ENCODE measurements at regions not wholly inside any gene's neighbourhood (a gene's known extent, or its start where the extent isn't known, plus 50 kb on each side); places are given as distances from the start of the nearest gene placed in this dataset.

- TF ChIP-seq POLR2AphosphoS5 (IDR thresholded peaks at IDR 0.05; ENCODE audit: insufficient read depth, low read depth, low read length) (no peak), CTCF (IDR thresholded peaks at IDR 0.05; ENCODE audit: extremely low read depth in 1 of 2, insufficient read depth in 1 of 2, low read depth in 1 of 2, low read length in 2 of 2) (no peak), EZH2 (IDR thresholded peaks at IDR 0.05; ENCODE audit: borderline replicate concordance, low read depth, low read length, severe bottlenecking) (no peak), POLR2A (IDR thresholded peaks at IDR 0.05; ENCODE audit: low read depth, low read length) (no peak), JUN (IDR thresholded peaks at IDR 0.05; ENCODE audit: borderline replicate concordance, insufficient read depth, insufficient read length, low read depth) (no peak)
These were observed 470.3 kb downstream of the ZNF608 start for GRCh38 chr5:124276166-124276565.

All from endothelial cell of umbilical vein (primary cell).